Tibial nerve (tissue), 3 donors: ENCODE measurements at regions not wholly inside any gene's neighbourhood (a gene's known extent, or its start where the extent isn't known, plus 50 kb on each side); places are given as distances from the start of the nearest gene placed in this dataset.

Experiments used
- POLR2A ChIP-seq, 2 donors: fragments of 450-650 bp; IDR thresholded peaks; one replicate each; pipeline ENCODE4 v1.6.1; 2017; ENCODE audit warnings: antibody characterized with exemption in 2 of 2, mild to moderate bottlenecking in 2 of 2, moderate library complexity in 2 of 2
- TF ChIP-seq, protein P1 (sequence below), 5 experiments: fragments of 200-600 bp in 3 of 5; fragments of 450-650 bp in 2 of 5; sonication (generic) in 3 of 5; IDR thresholded peaks; one replicate each; pipeline ENCODE4 v1.5.1; 2016 to 2019; ENCODE audit warnings: antibody characterized with exemption in 5 of 5, mild to moderate bottlenecking in 3 of 5, moderate library complexity in 2 of 5

GRCh38 chr11:14584595-14584994 is 59.0 kb upstream of the PDE3B start:
- TF ChIP-seq, protein P1, sequence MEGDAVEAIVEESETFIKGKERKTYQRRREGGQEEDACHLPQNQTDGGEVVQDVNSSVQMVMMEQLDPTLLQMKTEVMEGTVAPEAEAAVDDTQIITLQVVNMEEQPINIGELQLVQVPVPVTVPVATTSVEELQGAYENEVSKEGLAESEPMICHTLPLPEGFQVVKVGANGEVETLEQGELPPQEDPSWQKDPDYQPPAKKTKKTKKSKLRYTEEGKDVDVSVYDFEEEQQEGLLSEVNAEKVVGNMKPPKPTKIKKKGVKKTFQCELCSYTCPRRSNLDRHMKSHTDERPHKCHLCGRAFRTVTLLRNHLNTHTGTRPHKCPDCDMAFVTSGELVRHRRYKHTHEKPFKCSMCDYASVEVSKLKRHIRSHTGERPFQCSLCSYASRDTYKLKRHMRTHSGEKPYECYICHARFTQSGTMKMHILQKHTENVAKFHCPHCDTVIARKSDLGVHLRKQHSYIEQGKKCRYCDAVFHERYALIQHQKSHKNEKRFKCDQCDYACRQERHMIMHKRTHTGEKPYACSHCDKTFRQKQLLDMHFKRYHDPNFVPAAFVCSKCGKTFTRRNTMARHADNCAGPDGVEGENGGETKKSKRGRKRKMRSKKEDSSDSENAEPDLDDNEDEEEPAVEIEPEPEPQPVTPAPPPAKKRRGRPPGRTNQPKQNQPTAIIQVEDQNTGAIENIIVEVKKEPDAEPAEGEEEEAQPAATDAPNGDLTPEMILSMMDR (IDR thresholded peaks at IDR 0.05), result no peak
- TF ChIP-seq POLR2A (IDR thresholded peaks at IDR 0.05), result no peak
